Gastrocnemius medialis (tissue), 4 donors: ENCODE measurements at regions not wholly inside any gene's neighbourhood (a gene's known extent, or its start where the extent isn't known, plus 50 kb on each side); places are given as distances from the start of the nearest gene placed in this dataset.

Experiments used
- CTCF ChIP-seq, 5 experiments: fragments of 450-650 bp in 3 of 5; fragments of 200-600 bp in 2 of 5; sonication (generic) in 2 of 5; IDR thresholded peaks in 4 of 5; conservative IDR thresholded peaks in 1 of 5; 1 replicate in 4 of 5; 2 replicates in 1 of 5; pipeline ENCODE4 v1.5.1; 2016 to 2019; ENCODE audit warnings: antibody characterized with exemption in 5 of 5, mild to moderate bottlenecking in 3 of 5, moderate library complexity in 3 of 5
- POLR2A ChIP-seq, 2 donors: fragments of 450-650 bp; IDR thresholded peaks; one replicate each; pipeline ENCODE4 v1.6.1; 2017; ENCODE audit warnings: antibody characterized with exemption in 2 of 2, mild to moderate bottlenecking in 2 of 2, moderate library complexity in 2 of 2

GRCh38 chr2:41846962-41847361, 200.9 kb upstream of the PKDCC start:
- no peak for TF ChIP-seq POLR2A (IDR thresholded peaks at IDR 0.05)
- no peak for TF ChIP-seq CTCF (IDR thresholded peaks at IDR 0.05 in 4 of 5, conservative IDR thresholded peaks at IDR 0.05 in 1 of 5)
